ENCODE measurements at regions not wholly inside any gene's neighbourhood (a gene's known extent, or its start where the extent isn't known, plus 50 kb on each side); places are given as distances from the start of the nearest gene placed in this dataset.

GRCh38 chrX:117538178-117539089, 578.2 kb downstream of the KLHL13 start:
- no peak for TF ChIP-seq ZNF596 (tag by site-specific recombination; IDR thresholded peaks at IDR 0.05)
- TF ChIP-seq, protein P1, sequence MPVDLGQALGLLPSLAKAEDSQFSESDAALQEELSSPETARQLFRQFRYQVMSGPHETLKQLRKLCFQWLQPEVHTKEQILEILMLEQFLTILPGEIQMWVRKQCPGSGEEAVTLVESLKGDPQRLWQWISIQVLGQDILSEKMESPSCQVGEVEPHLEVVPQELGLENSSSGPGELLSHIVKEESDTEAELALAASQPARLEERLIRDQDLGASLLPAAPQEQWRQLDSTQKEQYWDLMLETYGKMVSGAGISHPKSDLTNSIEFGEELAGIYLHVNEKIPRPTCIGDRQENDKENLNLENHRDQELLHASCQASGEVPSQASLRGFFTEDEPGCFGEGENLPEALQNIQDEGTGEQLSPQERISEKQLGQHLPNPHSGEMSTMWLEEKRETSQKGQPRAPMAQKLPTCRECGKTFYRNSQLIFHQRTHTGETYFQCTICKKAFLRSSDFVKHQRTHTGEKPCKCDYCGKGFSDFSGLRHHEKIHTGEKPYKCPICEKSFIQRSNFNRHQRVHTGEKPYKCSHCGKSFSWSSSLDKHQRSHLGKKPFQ (tag by site-specific recombination; IDR thresholded peaks at IDR 0.05) = no peak
- no peaks in the 10 kb centered on the region for H3K9me3 ChIP-seq (ENCODE audit: control insufficient read depth, insufficient read depth, low read depth, low read length)
- ChIA-PET CTCF (no interaction called here), POLR2A (no interaction called here)
- H3K27ac ChIP-seq (ENCODE audit: extremely low read depth, low read depth, low read length) = no peak overlapping the region
- H3K4me3 ChIP-seq (ENCODE audit: low read depth, low read length) = no peak overlapping the region
- H3K36me3 ChIP-seq (ENCODE audit: control insufficient read depth in 2 of 2, insufficient read depth in 1 of 2, low read length in 2 of 2) = no peaks in the 10 kb centered on the region
- no peaks in the 10 kb centered on the region for H3K4me1 ChIP-seq (ENCODE audit: control insufficient read depth, insufficient read depth, low read length)

DNA sequence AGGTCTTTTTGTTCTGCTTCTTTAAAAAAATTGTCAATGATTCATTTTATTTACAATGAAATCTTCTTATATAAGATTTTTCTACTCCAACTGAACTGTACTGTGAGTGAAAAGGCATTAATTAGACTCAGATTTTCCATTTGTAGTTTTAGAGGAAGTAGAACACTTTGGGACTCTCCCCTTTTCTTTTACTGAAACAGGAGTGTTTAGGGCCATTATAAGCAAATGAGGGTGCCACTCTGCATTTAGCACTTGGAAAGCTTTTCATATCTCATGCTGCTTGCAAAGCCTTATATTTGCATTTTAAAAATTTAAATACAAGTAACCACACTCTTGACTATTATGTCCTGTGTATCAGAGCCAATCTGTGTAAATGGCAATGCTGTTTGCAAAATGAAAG, 584.3 kb downstream of the KLHL13 start:
- Histone ChIP-seq H3K9me3 (ENCODE audit: control insufficient read depth, insufficient read depth, low read depth, low read length) (no peaks in the 10 kb centered on the region; the same call in 1 of the 2 replicates), H3K27ac (ENCODE audit: extremely low read depth, low read depth, low read length) (no peak overlapping the region), H3K4me1 (ENCODE audit: control insufficient read depth, insufficient read depth, low read length) (no peaks in the 10 kb centered on the region), H3K36me3 (ENCODE audit: control insufficient read depth in 2 of 2, insufficient read depth in 1 of 2, low read length in 2 of 2) (no peaks in the 10 kb centered on the region), H3K4me3 (ENCODE audit: low read depth, low read length) (no peak overlapping the region)
- CTCF ChIA-PET = no interaction called here
- TF ChIP-seq ZNF140 (tag by site-specific recombination; IDR thresholded peaks at IDR 0.05) (no peak), RBAK (tag by site-specific recombination; IDR thresholded peaks at IDR 0.05) (no peak), MEIS1 (CRISPR knock-in tag; IDR thresholded peaks at IDR 0.05; ENCODE audit: borderline replicate concordance) (no peak), OSR2 (tag by site-specific recombination; IDR thresholded peaks at IDR 0.05) (no peak), ZNF223 (tag by site-specific recombination; IDR thresholded peaks at IDR 0.05) (no peak), AEBP2 (tag by site-specific recombination; IDR thresholded peaks at IDR 0.05; ENCODE audit: borderline replicate concordance) (no peak), GLIS1 (tag by site-specific recombination; IDR thresholded peaks at IDR 0.05) (no peak), BCL11B (tag by site-specific recombination; IDR thresholded peaks at IDR 0.05; ENCODE audit: low read depth) (no peak), ZNF776 (tag by site-specific recombination; IDR thresholded peaks at IDR 0.05; ENCODE audit: borderline replicate concordance) (no peak), ZNF792 (tag by site-specific recombination; IDR thresholded peaks at IDR 0.05) (no peak), PRDM1 (tag by site-specific recombination; IDR thresholded peaks at IDR 0.05) (no peak), ZNF157 (tag by site-specific recombination; IDR thresholded peaks at IDR 0.05) (no peak), ZNF202 (tag by site-specific recombination; IDR thresholded peaks at IDR 0.05; ENCODE audit: borderline replicate concordance) (no peak), ZIC2 (tag by site-specific recombination; IDR thresholded peaks at IDR 0.05) (no peak), SALL2 (tag by site-specific recombination; IDR thresholded peaks at IDR 0.05; ENCODE audit: borderline replicate concordance) (no peak), ZXDB (tag by site-specific recombination; IDR thresholded peaks at IDR 0.05) (no peak), ZNF221 (tag by site-specific recombination; IDR thresholded peaks at IDR 0.05; ENCODE audit: borderline replicate concordance) (no peak)
- TF ChIP-seq, protein P1 (tag by site-specific recombination; IDR thresholded peaks at IDR 0.05) = no peak
- POLR2A ChIA-PET = no interaction called here

All from HEK293 (cell line).